GM19043 (cell line): ENCODE measurements at regions not wholly inside any gene's neighbourhood (a gene's known extent, or its start where the extent isn't known, plus 50 kb on each side); places are given as distances from the start of the nearest gene placed in this dataset.

ENCODE experiments used
- ATAC-seq: cut with Tn5 transposase; IDR thresholded peaks from one replicate; pipeline ENCODE4 v1.9.1; 2021; ENCODE audit warnings: low read depth; ENCODE audit not compliant: unreplicated experiment

DNA sequence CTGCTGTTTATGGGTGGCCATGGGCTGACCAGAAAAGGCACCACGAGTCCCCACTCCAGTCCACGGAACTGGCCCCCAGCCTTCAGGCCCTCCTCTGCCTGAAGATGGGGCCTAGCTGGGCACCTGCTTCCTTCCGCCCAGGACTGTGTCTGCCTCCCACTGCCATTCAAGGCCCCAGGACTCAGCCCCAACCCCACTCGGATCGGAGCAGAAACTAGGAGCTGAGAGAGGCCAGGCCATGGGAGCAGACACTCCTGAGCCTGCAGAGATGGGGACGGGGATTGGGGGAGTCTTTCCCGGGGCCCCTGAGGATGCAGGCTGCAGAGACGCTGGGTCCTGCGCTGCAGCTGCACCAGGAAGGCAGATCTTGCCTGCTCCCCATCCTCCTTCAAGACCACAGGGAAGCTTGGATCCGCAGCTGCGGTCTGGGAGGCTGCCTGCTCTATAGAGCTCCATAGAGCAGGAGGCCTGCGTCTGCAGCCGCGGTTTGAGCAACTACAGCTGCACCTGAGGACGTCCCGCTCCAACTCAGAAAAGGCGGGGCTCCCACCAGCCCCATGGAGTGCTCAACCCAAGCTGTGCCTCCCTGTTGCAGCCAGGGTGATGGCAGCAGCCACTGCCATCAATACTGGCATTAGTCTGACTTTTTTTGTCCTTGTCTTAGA, 383.9 kb upstream of the TMCO5A start:
- ATAC-seq, result no peak

DNA sequence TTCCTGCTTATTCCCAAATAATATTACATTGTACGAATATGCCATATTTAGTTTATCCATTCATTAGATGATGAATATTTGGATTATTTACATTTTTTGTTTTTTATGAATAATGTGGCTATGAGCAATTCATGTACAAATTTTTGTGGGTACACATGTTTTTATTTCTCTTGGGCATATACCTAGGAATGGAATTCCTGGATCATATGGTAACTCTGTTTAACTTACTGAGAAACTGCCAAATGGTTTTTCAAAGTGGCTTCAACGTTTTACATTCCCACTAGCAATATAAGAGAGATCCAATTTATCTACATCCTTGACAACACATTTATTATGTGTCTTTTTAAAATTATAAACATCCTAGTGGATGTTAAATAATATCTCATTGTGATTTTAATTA, 362.0 kb upstream of the TMCO5A start:
- ATAC-seq, result no peak

DNA sequence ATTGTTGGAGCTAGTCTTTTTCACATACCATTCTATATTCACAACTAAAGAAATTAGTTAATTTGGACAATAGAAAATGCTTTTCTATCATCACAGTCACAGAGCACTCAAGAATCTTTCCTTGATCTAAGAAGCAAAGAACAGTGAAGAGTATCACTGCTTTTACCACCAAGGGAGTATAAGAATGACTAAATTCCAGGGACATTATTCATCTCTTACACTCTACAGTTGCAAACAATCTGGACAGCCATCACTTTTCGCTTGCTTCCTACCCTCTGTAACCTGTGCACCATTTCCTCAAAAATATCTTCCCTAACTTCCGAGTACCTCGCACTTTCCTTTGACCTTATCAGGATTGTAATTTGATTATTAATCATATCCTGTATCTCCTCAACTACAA, 359.5 kb upstream of the TMCO5A start:
- no peak for ATAC-seq

DNA sequence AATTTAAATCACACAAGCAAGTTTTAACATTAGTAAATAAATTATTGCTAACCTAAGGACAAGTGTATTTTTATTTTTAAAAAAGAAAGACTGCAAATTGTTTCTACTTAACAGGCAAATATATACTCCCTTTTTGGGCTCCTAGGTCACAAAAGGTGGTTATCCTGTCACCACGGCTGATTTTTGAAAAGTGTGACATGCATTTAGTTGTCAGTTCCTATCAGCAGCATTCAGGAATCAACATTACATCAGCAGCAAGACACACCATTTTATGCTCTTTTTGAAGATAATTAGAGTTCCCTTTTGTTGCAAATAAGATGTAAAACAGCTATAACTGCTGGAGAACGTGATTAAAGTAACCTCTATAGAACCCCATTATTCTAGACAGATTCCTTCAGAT, 357.5 kb upstream of the TMCO5A start:
- no peak for ATAC-seq

DNA sequence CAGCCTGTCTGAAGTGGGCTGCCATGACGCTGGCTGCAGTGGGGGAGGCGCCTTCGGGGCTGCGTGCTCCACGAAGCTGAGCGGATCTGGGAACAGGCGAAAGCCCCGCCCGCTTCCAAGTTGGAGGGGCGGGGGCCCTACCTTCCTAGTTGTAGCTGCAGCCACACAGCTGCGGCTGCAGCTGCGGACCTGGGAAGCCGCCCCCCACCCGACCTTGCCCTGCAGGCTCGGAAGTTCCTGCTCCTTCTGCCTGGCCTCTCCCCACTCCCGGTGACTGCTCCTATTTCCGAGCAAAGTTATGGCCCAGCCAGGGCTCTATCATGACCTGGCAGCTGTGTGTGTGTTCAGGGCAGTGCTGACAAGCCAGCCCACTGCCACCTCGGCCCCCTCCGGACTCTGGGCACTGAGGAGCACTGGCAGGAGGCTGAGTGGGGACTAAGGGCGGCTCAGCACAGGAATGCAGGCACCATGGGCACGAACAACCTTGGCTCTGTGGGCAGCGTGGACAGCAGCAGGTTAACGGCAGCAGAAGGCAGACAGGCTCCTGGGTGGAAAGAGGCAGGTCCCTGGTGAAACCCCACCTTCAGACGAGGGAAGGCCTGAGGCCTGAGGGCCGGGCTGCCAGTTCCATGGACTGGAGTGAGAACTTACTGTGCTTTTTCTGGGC, 352.4 kb upstream of the TMCO5A start:
- ATAC-seq, result no peak

DNA sequence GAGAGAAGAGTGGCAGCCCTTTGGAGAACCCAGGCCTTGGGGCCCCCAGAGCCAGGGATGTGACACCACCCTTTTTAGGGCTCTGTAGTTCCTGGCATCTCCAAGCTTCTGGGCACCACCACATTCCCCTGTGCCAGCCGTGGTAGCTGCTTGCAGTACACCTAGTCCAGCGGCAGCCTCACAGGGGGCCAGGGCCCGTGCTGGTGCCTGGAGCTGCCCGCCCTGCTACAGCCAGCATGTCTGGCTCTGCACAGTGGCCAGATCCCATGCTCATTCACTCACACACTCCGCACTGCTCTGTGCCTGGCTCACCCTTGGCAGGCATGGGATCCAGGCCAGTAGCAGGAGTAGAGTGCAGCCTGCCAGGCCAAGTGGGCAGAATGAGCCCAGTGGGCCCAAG, 351.6 kb upstream of the TMCO5A start:
- no peak for ATAC-seq

DNA sequence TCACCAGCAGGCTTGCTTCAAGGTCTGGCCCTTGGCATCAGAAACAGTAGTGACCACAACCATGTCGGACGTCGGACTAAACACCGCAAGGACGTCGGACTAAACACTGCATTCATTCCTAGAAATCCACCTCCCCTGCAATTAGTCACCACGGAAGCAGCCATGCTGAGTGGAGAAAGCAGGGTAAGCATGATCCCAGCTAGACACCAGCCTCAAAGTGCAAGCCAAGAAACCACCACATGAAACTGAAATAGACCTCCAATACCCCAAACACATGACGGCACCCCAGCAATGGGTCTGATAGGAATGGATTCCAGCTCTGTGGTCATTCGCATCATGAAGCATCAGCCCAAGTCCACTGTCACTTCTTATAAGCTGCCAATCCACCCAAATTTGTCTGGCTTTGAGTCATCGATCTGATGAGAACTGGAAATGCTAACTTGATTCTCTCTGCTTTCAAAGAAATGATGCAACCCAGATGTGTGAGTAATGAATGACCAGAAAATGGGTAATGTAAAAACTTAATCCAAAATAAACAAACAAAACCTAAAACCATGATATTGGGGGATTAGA, 348.3 kb upstream of the TMCO5A start:
- ATAC-seq, result no peak

DNA sequence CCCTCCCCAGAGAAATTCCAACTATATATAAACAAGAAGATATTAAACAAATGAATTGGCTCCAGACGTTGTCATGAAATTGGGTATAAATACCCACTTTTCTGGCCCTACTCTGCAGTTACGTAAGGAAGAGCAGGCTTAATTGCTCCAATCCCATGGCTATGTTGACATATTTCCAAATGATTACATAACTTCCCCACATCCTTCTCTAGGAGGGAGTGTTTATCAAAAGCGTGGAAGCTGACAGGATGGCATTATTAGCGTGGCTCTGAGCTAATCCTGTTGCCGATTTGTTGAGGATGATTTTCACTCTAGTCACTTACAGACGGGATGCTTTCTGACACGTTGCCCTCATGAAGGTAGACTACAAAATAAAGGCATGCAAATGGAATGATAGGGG, 347.5 kb upstream of the TMCO5A start:
- ATAC-seq, result no peak

DNA sequence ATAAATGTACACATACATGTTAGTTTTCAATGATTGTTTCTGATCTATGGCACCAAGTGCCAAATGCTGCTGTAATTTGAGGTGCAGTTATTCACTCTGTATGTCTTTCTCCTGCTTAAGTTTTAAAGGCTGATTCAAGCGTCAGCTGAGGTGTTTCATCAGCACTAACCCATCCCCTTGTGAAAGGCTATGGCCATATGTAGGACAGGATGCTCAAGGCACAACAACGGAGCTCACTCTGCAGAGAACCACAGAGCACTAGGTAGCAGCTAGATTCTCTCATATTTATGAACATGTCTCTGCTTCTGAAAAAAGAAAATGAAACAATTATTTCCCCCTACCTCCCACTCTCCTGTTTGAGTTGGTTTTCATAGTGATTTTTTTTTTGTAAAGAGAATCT, 340.0 kb upstream of the TMCO5A start:
- ATAC-seq, result no peak

DNA sequence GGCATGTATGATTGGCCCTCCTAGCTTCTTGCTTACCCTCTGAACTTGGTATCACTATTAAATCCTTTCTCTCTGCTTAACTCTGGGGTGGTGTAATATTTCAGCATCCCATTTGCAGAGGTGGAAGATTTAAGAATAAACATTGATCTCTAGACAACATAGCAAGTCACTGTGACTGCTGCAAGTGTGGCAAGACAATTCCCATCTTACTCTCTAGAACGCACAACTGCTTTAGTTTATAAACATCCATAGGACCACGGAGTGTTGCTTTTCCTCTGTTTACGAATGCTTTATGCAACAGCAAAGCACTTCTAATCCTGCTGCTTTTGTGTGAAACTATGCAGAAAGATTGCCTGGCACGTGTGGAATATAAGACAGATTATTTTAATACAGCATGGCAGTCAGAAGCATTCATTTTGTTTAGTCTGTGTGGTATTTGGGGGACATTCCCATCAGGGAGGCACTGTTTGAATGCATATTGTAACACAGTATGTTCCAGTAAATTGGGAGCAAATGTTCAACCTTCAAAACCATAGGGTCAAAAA, 338.9 kb upstream of the TMCO5A start:
- ATAC-seq, result no peak

DNA sequence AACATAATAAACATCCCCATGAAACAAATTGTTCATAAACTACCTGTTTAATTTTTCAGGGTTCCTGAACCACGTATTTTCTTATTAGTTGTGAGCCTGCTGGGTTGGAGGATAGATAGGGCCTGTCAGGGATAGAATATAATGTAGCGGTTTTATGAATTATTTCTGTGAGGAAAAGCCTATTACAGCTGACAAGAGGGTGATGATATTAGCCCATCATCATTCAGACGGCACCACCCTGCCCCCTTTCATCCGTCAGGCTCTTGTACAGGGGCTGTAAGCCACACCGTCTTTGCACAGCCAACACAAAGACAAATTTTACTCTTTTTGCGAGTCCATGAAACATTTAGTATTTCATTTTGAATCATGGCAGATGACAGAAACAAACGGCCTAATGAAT, 335.3 kb upstream of the TMCO5A start:
- no peak for ATAC-seq

DNA sequence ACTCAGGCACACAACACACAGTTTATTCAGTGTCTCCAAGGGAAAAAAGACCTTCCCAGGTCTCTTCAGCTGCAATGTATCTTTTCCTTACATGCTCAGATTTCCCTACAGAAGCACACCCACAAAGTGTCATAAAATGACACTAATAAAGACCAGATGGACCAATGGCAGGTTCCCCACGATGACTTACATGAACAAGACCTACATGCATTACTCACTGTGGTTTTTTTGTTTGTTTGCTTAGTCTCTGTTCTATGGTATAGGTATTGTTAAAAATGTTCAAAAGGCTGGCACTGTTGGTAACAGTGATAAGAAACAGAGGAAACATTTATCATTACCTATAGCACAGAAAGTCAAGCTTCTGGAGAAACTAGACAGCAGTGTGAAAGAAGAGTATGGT, 318.2 kb upstream of the TMCO5A start:
- no peak for ATAC-seq

DNA sequence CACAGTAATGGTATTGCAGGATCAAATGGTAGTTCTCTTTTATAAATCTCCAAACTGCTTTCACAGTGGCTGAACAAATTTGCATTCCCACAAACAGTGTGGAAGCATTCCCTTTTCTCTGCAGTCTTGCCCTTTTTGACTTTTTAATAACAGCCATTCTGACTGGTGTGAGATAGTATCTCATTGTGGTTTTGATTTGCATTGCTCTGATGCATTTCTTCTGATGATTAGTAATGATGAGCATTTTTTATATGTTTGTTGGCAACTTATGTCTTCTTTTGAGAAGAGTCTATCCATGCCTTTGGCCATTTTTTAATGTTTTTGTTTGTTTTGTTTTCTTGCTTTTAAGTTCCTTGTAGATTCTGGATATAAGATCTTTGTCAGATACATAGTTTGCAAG, 316.1 kb upstream of the TMCO5A start:
- no peak for ATAC-seq

DNA sequence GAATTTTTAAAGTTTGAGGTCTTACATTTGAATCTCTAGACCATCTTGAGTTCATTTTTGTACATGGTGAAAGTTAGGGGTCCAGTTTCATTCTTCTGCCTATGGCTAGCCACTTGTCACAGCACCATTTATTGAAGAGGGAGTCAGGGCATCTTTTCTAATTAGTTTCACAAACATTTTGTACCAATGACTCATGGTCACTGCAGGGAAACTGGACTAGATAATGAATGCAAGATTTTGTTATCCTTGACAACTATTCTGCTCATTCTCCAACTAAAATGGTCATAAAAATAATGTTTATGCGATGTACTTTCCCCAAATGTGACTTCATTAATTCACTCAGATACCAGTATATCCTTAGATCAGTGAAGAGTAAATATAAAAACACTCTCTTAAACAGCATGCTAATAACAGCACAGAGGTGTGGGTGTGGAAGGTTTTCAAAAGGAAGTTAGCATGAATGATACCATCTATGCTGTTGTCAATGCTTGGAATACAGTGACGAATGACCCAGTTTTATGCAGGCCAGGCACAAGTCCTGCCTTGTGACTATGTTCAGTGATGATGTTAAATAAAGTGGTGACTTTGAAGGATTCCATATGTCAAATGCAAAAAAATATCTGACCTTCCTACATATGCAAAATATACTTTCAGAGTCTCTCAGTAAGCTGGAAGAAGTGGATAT, 314.9 kb upstream of the TMCO5A start:
- no peak for ATAC-seq

DNA sequence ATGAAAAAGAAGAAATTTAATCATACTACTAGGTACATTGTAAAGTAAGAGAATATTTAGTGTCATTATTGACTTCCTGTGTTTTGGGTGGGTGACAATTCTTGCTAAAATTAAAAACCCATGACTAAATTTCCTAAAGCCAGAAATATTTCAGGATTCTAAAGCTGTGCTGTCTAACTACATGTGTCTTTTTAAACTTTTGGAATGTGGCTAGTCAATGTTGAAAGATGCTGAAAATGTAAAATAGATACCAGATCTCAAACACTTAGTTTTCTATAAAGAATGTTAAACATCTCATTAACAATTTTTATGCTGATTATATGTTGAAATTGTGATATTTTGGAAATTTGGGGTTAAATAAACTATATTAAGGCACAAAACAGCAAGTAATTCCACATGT, 308.9 kb upstream of the TMCO5A start:
- no peak for ATAC-seq

DNA sequence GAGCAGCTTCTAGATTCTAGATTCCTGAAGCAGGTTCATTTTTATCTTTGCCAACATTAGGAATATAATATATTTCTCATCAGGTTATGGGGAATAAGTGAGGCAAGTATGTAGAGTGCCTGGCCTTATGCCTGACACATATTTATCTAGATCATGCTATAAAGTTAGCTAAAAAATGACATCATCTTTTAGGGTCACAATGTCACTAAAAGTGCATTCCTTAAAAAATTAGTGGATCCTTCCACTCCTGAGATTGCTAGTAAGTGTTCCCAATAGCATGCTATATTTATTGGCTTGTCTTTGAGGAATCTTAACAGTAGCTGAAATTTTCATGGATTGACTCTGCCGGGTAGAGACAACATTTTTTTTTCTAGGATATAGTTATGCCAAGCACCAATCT, 305.9 kb upstream of the TMCO5A start:
- ATAC-seq, result no peak

DNA sequence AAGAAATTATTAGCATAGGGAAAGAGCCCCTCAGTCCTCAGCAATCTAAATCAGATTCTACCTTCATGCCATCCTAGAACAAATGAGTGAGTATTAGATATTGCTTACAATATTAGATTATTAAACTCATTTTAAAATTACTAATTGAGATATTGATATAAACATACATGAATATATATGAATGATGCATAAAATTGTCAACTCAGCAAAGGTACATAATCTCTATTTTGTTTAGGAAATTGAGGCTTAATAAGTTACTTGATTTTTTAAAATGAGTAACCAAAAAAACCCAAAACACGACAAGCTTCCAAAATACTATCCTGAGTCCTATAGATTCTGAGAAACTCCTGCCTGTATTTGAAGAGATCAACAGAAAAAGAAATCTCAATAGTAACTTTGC, 297.7 kb upstream of the TMCO5A start:
- no peak for ATAC-seq

DNA sequence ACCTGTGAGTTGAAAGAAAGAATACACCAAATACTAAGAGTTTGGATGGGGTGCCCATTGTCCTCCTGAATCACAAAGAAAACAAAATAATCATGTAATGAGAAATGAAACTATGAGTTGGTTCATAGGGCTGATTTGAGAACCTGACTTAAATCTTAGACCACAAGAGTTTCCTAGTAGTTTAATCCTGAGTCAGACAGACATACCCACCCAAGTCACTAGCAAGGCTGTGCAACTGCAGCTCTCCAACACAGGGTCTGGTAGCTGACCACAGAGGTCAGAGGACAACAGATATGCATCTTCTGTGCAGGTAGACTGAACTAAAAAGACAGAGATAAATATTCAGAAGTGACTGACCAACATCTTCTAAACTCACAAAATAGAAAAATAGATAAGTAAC, 296.3 kb upstream of the TMCO5A start:
- no peak for ATAC-seq

DNA sequence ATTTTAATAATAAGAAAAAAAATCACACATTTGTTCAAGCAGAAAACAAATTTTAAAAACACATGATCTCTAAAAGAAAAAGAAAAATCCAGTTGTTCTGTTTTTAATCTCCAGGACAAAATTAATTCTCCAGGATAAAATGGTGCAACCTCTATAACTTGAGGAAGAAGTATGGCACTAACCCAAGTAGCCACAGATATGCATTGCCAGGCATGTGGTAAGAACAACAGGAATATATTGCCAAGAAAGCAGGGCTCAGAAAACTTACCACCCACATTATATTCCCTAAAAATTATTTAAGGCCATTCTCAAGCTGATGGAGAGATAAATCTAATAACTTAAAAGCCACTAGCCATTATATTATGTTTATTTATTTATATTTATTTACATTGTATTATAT, 295.7 kb upstream of the TMCO5A start:
- no peak for ATAC-seq

DNA sequence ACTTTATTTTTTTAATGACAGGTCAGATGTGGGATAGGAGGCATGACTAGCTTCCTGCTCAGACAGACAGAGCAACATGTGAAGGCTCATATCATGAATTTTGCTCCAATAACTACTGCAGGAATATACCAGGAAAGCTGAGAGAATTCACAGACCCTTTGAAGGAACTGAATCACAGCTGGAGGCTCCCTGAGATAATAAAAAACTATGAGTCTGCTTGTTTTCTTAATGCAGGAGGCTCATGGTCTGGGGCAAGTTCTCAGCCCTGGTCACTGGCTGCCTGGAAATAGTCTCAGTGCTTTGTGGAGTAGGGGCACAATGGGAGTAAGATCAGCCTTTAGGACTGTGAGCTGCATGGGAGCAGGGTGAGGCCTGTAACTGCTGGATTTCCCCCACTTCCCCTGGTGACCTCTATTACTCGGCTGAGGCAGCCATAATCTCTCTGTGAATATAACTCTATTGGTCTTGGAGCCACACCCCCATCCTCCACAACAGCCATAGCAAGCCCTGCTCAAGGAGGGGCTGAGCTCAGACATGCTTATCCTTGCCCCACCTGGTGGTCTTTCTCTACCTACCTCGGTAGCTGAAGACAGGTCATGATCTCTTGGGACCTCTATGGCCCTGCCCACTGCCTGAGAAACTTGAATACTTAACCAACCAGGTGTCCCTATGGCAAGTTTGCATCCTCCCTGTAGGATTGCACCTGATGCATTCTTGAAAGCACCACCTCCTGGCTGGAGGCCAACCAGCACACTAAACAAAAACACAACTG, 281.6 kb upstream of the TMCO5A start:
- ATAC-seq, result no peak

DNA sequence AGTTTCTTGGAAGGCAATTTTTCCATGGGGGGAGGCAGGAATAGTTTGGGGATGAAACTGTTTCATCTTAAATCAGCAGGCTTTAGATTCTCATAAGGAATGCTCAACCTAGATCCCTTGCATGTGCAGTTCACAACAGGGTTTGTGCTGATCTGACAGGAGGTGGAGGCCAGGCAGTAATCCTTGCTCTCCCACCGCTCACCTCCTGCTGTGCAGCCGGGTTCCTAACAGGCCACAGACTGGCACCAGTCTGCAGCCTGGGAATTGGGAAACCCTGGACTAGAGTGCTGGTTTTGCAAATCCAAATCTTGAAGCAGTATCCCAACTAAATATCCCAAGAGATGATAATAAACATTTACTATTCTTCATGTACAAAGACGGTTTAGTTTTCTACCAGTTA, 256.3 kb upstream of the TMCO5A start:
- ATAC-seq, result no peak
